DND-41 (cell line): ENCODE measurements at regions not wholly inside any gene's neighbourhood (a gene's known extent, or its start where the extent isn't known, plus 50 kb on each side); places are given as distances from the start of the nearest gene placed in this dataset.

Experiments
- EZH2 ChIP-seq: IDR thresholded peaks from 3 replicates; pipeline ENCODE4 v1.6.1; 2012; ENCODE audit warnings: borderline replicate concordance, low read depth, mild to moderate bottlenecking, moderate library complexity, low read length, inconsistent platforms; ENCODE audit not compliant: severe bottlenecking
- TF ChIP-seq, protein P1 (sequence below): IDR thresholded peaks from 2 replicates; pipeline ENCODE4 v1.5.1; 2012; ENCODE audit warnings: borderline replicate concordance, low read length, moderate library complexity, mild to moderate bottlenecking; ENCODE audit not compliant: poor library complexity, severe bottlenecking; ENCODE audit errors: extremely low read depth

DNA sequence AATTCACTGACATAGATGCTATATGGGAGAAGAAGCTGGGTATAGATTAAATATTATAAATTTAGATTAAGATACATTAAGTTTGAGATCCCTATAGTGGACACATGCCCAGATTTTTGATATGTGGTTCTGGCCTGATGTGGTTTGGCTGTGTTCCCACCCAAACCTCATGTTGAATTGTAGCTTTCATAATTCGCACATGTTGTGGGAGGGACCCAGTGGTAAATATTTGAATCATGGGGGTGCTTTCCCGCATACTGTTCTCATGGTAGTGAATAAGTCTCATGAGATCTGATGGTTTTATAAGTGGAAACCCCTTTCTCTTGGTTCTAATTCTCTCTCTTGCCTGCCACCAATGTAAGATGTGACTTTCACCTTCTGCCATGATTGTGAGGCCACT, 189.4 kb upstream of the CD96 start:
- TF ChIP-seq, protein P1, sequence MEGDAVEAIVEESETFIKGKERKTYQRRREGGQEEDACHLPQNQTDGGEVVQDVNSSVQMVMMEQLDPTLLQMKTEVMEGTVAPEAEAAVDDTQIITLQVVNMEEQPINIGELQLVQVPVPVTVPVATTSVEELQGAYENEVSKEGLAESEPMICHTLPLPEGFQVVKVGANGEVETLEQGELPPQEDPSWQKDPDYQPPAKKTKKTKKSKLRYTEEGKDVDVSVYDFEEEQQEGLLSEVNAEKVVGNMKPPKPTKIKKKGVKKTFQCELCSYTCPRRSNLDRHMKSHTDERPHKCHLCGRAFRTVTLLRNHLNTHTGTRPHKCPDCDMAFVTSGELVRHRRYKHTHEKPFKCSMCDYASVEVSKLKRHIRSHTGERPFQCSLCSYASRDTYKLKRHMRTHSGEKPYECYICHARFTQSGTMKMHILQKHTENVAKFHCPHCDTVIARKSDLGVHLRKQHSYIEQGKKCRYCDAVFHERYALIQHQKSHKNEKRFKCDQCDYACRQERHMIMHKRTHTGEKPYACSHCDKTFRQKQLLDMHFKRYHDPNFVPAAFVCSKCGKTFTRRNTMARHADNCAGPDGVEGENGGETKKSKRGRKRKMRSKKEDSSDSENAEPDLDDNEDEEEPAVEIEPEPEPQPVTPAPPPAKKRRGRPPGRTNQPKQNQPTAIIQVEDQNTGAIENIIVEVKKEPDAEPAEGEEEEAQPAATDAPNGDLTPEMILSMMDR: no peak
- no peak for TF ChIP-seq EZH2
